Globus pallidus (tissue), 1 donor: ENCODE measurements at regions not wholly inside any gene's neighbourhood (a gene's known extent, or its start where the extent isn't known, plus 50 kb on each side); places are given as distances from the start of the nearest gene placed in this dataset.
A peak's percentile ranks its signal among the peaks of the same experiment; 100 is the strongest.

Experiments used
- DNase-seq: peaks from one replicate; pipeline ENCODE4 v3.0.0-alpha.2; 2015; ENCODE audit warnings: low spot score

DNA sequence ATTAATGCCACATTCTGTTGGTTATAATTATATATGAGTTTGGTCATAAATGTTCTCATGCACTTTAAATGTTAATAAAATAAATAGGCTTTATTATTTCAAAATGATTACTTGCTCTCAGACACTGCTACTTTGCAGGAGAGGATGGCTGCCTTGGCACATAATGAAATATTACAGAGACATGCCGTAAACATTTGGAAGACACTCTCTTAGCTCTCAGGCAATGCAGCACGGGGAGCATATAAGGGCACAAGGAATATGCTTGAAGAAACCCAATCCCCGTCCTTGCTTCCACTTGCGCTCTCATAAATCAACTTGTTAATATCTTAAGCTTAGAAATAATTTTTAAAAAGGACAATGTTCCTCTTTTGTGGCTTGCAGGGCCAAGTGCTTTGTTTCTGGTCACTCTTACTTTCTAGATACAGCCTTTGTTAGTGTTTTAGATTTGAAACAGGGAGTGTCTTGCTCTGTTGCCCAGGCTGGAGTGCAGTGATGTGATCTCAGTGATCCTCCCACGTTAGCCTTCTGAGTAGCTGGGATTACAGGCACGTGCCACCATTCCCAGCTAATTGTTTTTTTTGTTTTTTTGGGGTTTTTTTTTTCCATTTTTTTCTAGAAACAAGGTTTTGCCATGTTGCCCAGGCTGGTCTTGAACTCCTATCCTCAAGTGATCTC lies 445.0 kb downstream of the SPRY1 start:
- DNase-seq, result no peak

GRCh38 chr4:123843137-123843536 lies 446.5 kb downstream of the SPRY1 start:
- no peak for DNase-seq

GRCh38 chr4:123844374-123844773 lies 447.8 kb downstream of the SPRY1 start:
- no peak for DNase-seq

GRCh38 chr4:123846092-123846491 lies 449.5 kb downstream of the SPRY1 start:
- no peak for DNase-seq

- no peak for DNase-seq
Observed at GRCh38 chr4:123846561-123846960, 450.0 kb downstream of the SPRY1 start.

GRCh38 chr4:123848606-123849005 lies 452.0 kb downstream of the SPRY1 start:
- no peak for DNase-seq

- no peak for DNase-seq
Observed at GRCh38 chr4:123849495-123849894, 452.9 kb downstream of the SPRY1 start.

DNA sequence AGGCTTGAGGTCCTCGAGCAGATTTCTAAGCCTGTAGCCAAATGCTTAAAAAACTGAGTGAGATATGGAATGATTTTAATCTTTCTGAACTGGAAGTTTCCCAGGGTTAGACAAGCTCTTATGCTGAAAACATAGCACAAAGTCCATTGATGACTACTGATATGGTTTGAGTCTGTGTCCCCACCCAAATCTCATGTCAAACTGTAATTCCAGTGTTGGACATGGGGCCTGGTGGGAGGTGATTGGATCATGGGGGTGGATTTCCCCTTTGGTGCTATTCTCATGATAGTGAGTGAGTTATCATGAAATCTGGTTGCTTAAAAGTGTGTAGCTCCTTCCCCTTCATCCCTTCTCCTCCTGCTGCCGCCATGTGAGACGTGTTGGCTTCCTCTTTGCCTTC lies 454.9 kb downstream of the SPRY1 start:
- no peak for DNase-seq

- DNase-seq, result no peak
Observed at GRCh38 chr4:123853651-123854050, 457.1 kb downstream of the SPRY1 start.

- DNase-seq, result peak; percentile 21
Observed at GRCh38 chr4:123856689-123857545, 460.3 kb downstream of the SPRY1 start.

DNA sequence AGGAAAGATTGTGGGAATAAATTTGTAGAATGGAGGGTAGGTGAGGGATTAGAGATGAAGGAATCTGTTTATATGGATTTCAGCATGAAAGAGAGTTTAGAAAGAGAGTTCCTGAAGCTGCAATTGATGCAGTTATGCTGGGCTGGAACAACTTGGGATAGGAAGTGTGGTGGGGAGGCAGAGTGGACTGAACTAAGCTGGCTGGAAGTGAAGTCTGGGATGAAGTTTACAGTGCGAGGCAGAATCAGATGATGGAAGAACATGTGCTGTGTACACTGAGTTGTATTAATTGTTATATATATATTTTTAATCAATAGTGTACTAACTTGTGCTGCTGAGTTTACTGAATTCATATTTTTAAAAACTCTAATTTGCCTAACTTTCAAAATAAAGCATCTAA lies 461.9 kb downstream of the SPRY1 start:
- no peak for DNase-seq

GRCh38 chr4:123862812-123863211 lies 466.2 kb downstream of the SPRY1 start:
- DNase-seq, result no peak

DNA sequence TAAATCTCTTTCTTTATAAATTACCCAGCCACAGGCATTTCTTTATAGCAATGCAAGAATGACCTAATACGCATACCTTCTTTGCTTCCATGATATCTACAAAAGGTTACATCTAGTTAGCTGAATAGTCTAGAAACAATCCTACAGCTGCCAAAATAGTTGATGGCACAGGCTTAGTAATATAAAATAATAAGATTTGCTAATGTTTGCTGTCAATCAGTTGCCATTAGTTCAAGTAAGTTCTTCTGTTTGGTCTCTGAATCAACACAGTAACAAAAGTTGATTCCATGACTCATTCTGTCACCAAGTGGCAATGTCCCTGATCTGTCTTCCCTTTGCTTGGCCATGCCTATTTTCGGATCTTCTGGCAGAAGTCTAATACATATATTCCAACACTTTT lies 470.2 kb downstream of the SPRY1 start:
- DNase-seq, result no peak

DNA sequence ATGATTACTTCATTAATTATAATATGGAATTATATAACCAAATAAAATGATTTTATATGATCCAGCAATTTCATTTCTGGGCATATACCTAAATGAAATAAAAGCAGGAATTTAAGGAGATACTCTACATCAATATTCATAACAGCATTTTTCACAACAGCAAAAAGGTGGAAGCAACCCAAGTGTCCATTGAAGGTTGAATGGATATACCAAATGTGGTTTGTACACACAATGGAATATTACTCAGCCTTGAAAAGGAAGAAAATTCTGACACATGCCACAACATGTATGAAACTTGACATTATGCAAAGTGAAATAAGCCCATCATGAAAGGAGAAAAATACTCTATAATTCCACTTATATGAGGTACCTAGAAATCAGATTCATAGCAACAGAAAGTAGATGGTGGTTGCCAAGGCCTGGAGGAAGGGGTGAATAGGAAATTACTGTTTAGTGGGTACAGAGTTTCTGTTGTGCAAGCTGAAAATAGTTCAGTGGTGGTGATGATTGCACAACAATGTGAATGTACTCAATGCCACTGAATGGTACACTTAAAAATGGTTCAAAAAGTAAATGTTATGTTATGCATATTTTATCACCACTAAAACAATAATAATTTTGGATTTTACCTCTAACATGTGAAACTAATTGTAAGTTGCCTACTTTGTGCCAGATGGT lies 471.5 kb downstream of the SPRY1 start:
- DNase-seq, result no peak

DNA sequence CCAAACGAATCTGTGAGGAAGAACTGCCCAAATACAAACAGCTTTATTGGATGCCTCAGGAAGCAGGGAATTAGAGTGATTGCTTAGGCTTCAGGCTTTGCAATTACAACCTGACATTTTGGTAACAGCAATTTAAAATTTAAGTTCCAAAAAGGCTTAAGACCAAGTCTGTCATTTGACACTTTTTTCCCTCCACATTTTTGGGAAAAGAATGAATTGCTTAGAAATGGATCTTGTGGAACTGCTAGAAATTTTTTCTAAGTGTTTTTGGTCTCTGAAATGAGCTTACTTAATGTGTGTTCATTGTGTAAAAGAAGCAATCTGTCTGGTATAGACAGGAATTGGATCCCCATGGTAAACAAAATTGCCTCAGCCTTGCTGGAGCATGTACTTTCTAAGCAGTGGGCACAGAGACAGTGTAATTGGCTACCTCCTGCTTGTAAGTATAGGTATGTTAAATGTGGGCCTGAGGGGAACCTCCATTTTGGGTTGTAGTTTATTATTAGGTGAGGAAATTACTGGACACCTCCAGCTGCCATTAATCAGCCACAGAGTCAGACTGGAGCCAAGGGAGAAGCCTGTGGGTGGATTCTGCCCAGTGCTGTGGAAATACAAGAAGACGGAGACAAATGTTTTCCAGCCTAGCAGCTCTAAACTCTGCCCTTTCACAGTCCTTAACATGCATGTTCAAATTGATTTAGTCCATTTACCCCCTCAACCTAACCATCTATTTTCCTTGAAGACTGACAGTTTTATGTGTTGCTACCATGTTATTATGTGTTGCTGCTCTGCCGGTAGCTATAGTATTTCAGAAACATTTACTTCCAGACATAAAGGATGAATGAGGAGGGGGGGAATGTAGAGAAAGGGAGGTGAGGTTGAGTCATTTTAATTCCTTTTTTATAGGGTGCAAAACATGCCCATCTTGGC lies 473.0 kb downstream of the SPRY1 start:
- DNase-seq, result no peak

DNA sequence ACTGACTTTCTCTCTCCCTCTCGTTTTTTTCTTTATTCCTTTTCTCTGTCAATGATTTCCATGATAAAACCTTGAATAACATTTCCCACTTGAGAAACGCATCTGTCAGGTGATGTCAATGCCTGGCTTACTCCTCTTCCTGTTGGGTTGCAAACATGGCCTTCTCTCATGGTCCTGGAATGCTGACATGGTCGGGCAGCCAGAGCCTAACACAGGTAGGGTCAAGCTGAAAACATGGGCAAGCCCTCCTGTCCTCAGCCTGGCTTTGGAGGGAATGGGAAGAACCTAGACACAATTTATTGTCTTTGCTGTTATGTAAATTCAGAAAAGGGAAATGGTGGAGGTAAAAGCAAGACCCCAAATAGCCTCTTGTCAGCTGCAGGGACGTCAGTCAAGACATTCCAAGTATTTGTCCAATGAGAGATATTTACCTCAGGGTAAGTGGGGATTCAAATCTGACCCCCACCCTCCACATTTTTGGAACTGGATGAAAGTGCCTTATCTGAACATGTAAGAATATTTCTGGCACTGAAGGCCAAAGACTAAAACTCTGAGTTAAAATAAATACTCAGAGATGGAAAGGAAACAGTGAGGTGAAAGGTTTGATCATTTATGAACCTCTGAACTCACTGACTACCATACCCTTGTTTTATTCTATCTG lies 473.8 kb downstream of the SPRY1 start:
- DNase-seq, result no peak

DNA sequence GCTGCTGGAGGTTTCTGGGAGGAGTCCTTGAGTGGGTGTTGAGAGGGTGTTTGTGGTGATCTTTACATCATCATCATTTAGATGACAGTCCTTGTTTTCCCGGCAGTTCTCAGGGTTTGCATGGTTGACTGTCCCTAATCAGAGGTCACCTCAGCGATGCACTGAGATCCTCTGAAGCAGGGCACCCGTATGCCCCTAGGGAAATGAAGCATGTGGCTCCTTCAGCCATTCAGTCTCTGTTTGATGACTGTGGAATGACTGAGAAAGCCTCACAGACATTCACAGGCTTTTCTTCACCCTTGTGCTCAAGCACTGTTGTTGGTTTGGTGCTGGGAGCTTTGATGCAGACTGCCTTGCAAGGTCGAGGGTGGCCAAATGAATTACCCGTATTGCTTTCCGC lies 474.7 kb downstream of the SPRY1 start:
- no peak for DNase-seq

DNA sequence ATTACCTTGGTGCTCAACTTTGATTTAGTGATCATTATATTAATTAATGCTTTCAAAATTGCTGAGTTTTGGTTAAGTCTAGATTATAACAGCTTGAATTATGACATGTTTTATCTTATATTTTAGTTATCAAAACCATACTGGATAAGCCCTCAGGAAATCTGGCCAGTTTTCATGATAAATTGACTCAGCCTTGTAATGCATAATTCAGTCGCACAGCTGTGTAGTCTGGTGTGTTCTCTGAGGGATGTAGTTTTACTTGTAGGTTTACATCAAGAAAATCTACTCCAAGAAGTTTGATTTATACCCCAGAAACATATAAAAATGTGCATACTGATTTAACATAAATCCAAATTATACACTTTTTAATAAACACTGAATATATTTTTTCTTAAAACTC lies 477.5 kb downstream of the SPRY1 start:
- no peak for DNase-seq

- DNase-seq, result no peak
Observed at GRCh38 chr4:123876143-123876542, 479.5 kb downstream of the SPRY1 start.

DNA sequence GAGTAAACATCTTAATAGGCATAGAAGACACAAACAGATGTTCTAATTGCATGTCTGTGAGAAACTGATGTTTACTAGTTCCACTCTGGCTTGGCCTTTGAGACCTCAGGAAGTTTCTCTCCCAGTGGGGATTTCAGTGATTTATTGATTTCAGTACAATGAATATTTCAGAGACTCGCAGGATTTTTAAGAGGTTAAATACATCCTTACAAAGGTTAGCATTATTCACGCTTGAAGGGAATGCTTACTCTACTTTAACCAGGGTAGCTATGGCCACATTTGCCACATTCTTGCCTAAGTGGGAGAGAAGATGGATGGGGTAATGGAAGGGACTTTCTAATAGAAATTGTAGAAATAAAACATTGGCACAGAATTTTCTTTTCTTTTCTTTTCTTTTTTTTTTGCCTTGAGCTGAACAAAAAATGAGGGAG lies 480.1 kb downstream of the SPRY1 start:
- no peak for DNase-seq

DNA sequence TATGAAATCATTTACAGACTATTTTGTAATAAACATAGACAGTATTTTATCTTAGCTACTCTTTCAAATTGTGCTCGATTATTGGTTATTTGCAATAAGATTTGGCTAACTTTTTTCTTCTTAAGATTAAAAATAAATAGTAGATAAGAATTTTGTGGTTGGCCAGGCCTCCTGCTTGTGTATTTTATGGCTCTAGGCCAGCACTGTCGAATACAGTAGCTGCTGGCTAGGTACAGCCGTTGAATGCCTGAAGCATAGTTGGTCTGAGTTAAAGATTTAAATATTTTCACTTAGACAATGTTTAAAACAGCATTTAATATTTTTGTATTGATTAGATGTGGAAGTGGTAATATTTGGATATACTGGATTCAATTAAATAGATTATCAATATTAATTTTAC lies 481.0 kb downstream of the SPRY1 start:
- no peak for DNase-seq
